ENCODE measurements at regions not wholly inside any gene's neighbourhood (a gene's known extent, or its start where the extent isn't known, plus 50 kb on each side); places are given as distances from the start of the nearest gene placed in this dataset.
"Not testable (repeated sequence)": the region's sequence is repeated elsewhere in the genome, so short reads cannot be mapped to it uniquely, and the experiment has no call there.

GRCh38 chr7:12893292-12893691 lies 205.9 kb downstream of the ARL4A start:
- DNase-seq, result no peak

- DNase-seq, result no peak
Measured at GRCh38 chr7:12895296-12895695, 207.9 kb downstream of the ARL4A start.

- no peak for DNase-seq
Measured at GRCh38 chr7:12896316-12896715, 208.9 kb downstream of the ARL4A start.

GRCh38 chr7:12898004-12898403 lies 210.6 kb downstream of the ARL4A start:
- no peak for DNase-seq

- DNase-seq, result no peak
Measured at GRCh38 chr7:12898620-12899019, 211.2 kb downstream of the ARL4A start.

GRCh38 chr7:12905671-12906070 lies 218.2 kb downstream of the ARL4A start:
- DNase-seq, result no peak

GRCh38 chr7:12907774-12908173 lies 220.3 kb downstream of the ARL4A start:
- DNase-seq, result no peak

GRCh38 chr7:12909483-12909882 lies 222.1 kb downstream of the ARL4A start:
- no peak for DNase-seq

- no peak for DNase-seq
Measured at GRCh38 chr7:12911053-12911452, 223.6 kb downstream of the ARL4A start.

GRCh38 chr7:12913002-12913401 lies 225.6 kb downstream of the ARL4A start:
- no peak for DNase-seq

- no peak for DNase-seq
Measured at GRCh38 chr7:12917801-12918200, 230.4 kb downstream of the ARL4A start.

GRCh38 chr7:12921751-12922345 lies 234.4 kb downstream of the ARL4A start:
- DNase-seq, result no peak

- DNase-seq, result no peak
Measured at GRCh38 chr7:12923971-12924370, 236.5 kb downstream of the ARL4A start.

GRCh38 chr7:12926206-12926605 lies 238.8 kb downstream of the ARL4A start:
- no peak for DNase-seq

GRCh38 chr7:12927635-12928434 lies 240.4 kb downstream of the ARL4A start:
- no peak for DNase-seq

GRCh38 chr7:12929476-12930140 lies 242.2 kb downstream of the ARL4A start:
- no peak for DNase-seq

GRCh38 chr7:12930534-12930933 lies 243.1 kb downstream of the ARL4A start:
- DNase-seq, result no peak

- DNase-seq, result not testable (repeated sequence)
Measured at GRCh38 chr7:12931465-12931864, 244.0 kb downstream of the ARL4A start.

GRCh38 chr7:12939694-12940093 lies 252.3 kb downstream of the ARL4A start:
- no peak for DNase-seq

- no peak for DNase-seq
Measured at GRCh38 chr7:12941512-12941911, 254.1 kb downstream of the ARL4A start.

- DNase-seq, result no peak
Measured at GRCh38 chr7:12942609-12943008, 255.2 kb downstream of the ARL4A start.

GRCh38 chr7:12943781-12944180 lies 256.3 kb downstream of the ARL4A start:
- no peak for DNase-seq

- DNase-seq, result no peak
Measured at GRCh38 chr7:12945901-12946300, 258.5 kb downstream of the ARL4A start.

GRCh38 chr7:12947465-12947864 lies 260.0 kb downstream of the ARL4A start:
- no peak for DNase-seq
